ENCODE measurements at regions not wholly inside any gene's neighbourhood (a gene's known extent, or its start where the extent isn't known, plus 50 kb on each side); places are given as distances from the start of the nearest gene placed in this dataset.

GRCh38 chr6:56324396-56324795 is 77.0 kb upstream of the COL21A1 start:
- no peaks in the 10 kb centered on the region for H3K27me3 ChIP-seq
- H3K9me3 ChIP-seq: no peaks in the 10 kb centered on the region
- no peaks in the 10 kb centered on the region for H3K36me3 ChIP-seq (ENCODE audit: low read depth, missing control alignments)
- 41 to 45% methylated on average over 6 of the region's 6 CpGs for WGBS, 2 donors
- H3K4me1 ChIP-seq: no peaks in the 10 kb centered on the region
- intact Hi-C loops (cut with DNase I; ENCODE audit: low total_unique reads): no loop called here
- TF ChIP-seq, protein P1, sequence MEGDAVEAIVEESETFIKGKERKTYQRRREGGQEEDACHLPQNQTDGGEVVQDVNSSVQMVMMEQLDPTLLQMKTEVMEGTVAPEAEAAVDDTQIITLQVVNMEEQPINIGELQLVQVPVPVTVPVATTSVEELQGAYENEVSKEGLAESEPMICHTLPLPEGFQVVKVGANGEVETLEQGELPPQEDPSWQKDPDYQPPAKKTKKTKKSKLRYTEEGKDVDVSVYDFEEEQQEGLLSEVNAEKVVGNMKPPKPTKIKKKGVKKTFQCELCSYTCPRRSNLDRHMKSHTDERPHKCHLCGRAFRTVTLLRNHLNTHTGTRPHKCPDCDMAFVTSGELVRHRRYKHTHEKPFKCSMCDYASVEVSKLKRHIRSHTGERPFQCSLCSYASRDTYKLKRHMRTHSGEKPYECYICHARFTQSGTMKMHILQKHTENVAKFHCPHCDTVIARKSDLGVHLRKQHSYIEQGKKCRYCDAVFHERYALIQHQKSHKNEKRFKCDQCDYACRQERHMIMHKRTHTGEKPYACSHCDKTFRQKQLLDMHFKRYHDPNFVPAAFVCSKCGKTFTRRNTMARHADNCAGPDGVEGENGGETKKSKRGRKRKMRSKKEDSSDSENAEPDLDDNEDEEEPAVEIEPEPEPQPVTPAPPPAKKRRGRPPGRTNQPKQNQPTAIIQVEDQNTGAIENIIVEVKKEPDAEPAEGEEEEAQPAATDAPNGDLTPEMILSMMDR (IDR thresholded peaks at IDR 0.05): no peak
- TF ChIP-seq POLR2A (IDR thresholded peaks at IDR 0.05): no peak
- DNase-seq: no peak
- no peak overlapping the region for H3K4me3 ChIP-seq
- no peak overlapping the region for H3K27ac ChIP-seq

DNA sequence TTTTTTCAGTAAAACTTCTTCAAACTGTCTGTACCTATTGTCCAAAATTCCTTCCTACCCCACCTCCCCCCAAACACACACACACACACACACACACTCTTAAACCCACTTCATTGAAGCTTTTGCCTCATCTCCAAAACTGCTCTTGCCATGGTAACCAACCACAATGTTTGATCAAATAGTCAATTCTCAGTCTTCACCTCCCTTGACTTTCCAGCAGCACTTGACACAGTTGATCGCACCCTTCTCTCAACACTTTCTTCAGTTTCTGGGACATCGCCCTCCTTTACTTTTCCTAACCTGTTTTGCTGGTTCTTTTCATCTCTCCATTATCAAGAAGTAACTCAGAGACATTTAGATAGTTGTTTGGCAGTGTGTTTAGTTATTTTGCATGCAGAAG is 71.5 kb upstream of the COL21A1 start:
- H3K4me3 ChIP-seq: no peak overlapping the region
- no peak overlapping the region for H3K27ac ChIP-seq
- no peaks in the 10 kb centered on the region for H3K36me3 ChIP-seq (ENCODE audit: low read depth, missing control alignments)
- H3K9me3 ChIP-seq: no peaks in the 10 kb centered on the region
- TF ChIP-seq, protein P1 (IDR thresholded peaks at IDR 0.05): no peak
- no peak for TF ChIP-seq POLR2A (IDR thresholded peaks at IDR 0.05)
- H3K27me3 ChIP-seq: no peaks in the 10 kb centered on the region
- WGBS, 2 donors: 97 to 98% methylated on average over 2 of the region's 2 CpGs
- DNase-seq: no peak
- H3K4me1 ChIP-seq: no peaks in the 10 kb centered on the region
- intact Hi-C loops (cut with DNase I; ENCODE audit: low total_unique reads): no loop called here

DNA sequence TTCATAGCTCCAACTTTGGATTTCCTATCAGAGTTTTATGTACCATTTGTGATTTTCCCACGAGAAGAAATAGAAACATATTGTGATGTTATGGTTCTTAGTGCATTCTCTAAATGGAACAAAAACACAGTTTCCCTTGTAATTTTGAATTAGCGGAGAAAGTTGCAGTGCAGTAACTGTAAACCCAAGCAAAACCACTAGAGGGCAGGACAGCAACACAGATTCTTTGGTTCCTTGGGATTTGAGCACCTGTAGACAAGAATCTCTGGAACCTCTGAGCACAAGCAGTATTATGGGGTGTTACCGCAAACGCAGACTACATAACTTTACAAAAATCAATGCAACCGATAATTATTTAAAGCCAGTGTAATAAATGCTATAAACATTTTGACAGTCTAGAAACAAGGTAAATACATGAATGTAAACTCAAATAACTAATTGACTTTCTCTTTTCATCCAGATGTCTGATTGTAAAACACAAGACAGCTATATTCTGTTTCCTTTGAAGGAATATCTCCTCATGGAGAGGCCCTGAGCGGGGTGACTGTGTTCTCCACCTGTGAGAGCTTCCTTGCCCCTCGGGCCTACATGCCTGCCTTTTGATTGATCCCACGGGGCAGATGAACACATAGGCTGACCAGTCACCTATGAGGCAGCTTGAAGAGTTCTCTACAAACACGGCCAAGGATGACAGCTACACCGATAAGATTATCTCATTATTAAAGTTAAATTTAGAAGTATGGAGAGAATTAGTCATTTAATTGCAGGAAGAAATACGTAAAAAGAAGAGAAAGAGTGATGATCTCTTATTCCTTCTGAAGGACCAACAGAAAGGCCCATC is 67.5 kb upstream of the COL21A1 start:
- TF ChIP-seq POLR2A (IDR thresholded peaks at IDR 0.05): no peak
- TF ChIP-seq, protein P1 (IDR thresholded peaks at IDR 0.05): peak; percentile 33 to 74 (median 68)
- no peaks in the 10 kb centered on the region for H3K27me3 ChIP-seq
- H3K36me3 ChIP-seq (ENCODE audit: low read depth, missing control alignments): no peaks in the 10 kb centered on the region
- 59 to 63% methylated on average over 11 of the region's 11 CpGs for WGBS, 2 donors
- DNase-seq: peak; percentile 46
- intact Hi-C loops (cut with DNase I; ENCODE audit: low total_unique reads): no loop called here
- no peaks in the 10 kb centered on the region for H3K9me3 ChIP-seq
- no peaks in the 10 kb centered on the region for H3K4me1 ChIP-seq
- no peak overlapping the region for H3K4me3 ChIP-seq
- no peak overlapping the region for H3K27ac ChIP-seq

- Histone ChIP-seq H3K27me3 (no peaks in the 10 kb centered on the region), H3K36me3 (ENCODE audit: low read depth, missing control alignments) (no peaks in the 10 kb centered on the region), H3K4me1 (no peaks in the 10 kb centered on the region), H3K4me3 (no peak overlapping the region), H3K9me3 (no peaks in the 10 kb centered on the region), H3K27ac (no peak overlapping the region)
- DNase-seq: no peak
- WGBS, 2 donors: 91 to 94% methylated on average over 5 of the region's 5 CpGs
- intact Hi-C loops (cut with DNase I; ENCODE audit: low total_unique reads): no loop called here
- TF ChIP-seq, protein P1 (IDR thresholded peaks at IDR 0.05): no peak
- TF ChIP-seq POLR2A (IDR thresholded peaks at IDR 0.05): no peak
These were observed 64.4 kb upstream of the COL21A1 start for GRCh38 chr6:56311533-56312448.
